ENCODE measurements at regions not wholly inside any gene's neighbourhood (a gene's known extent, or its start where the extent isn't known, plus 50 kb on each side); places are given as distances from the start of the nearest gene placed in this dataset.

GRCh38 chr5:159504106-159504856, 174.0 kb upstream of the IL12B start:
- Mint-ChIP-seq H3K9me3 (no peaks in the 10 kb centered on the region), H3K4me1 (ENCODE audit: low read depth) (no peaks in the 10 kb centered on the region), H3K27ac (no peak overlapping the region), H3K27me3 (ENCODE audit: low read depth) (peaks cover 14% of the 10 kb centered on the region), H3K36me3 (ENCODE audit: low read depth) (no peaks in the 10 kb centered on the region), H3K4me3 (no peak overlapping the region)
- DNase-seq (ENCODE audit: low spot score) = no peak

- H3K4me3 Mint-ChIP-seq = no peak overlapping the region
- H3K27me3 Mint-ChIP-seq (ENCODE audit: low read depth) = peaks cover 14% of the 10 kb centered on the region
- H3K36me3 Mint-ChIP-seq (ENCODE audit: low read depth) = no peaks in the 10 kb centered on the region
- H3K27ac Mint-ChIP-seq = no peak overlapping the region
- H3K4me1 Mint-ChIP-seq (ENCODE audit: low read depth) = no peaks in the 10 kb centered on the region
- DNase-seq (ENCODE audit: low spot score) = no peak
- no peaks in the 10 kb centered on the region for H3K9me3 Mint-ChIP-seq
Observed at GRCh38 chr5:159504857-159505304, 174.6 kb upstream of the IL12B start.

- Mint-ChIP-seq H3K27me3 (ENCODE audit: low read depth) (peaks cover 16% of the 10 kb centered on the region), H3K36me3 (ENCODE audit: low read depth) (no peaks in the 10 kb centered on the region), H3K27ac (no peak overlapping the region), H3K9me3 (no peaks in the 10 kb centered on the region), H3K4me3 (no peak overlapping the region), H3K4me1 (ENCODE audit: low read depth) (no peaks in the 10 kb centered on the region)
- no peak for DNase-seq (ENCODE audit: low spot score)
Observed at GRCh38 chr5:159507055-159507454, 176.8 kb upstream of the IL12B start.

GRCh38 chr5:159507661-159508060, 177.4 kb upstream of the IL12B start:
- no peaks in the 10 kb centered on the region for H3K4me1 Mint-ChIP-seq (ENCODE audit: low read depth)
- no peaks in the 10 kb centered on the region for H3K36me3 Mint-ChIP-seq (ENCODE audit: low read depth)
- peaks cover 17% of the 10 kb centered on the region for H3K27me3 Mint-ChIP-seq (ENCODE audit: low read depth)
- H3K27ac Mint-ChIP-seq = no peak overlapping the region
- H3K9me3 Mint-ChIP-seq = no peaks in the 10 kb centered on the region
- H3K4me3 Mint-ChIP-seq = no peak overlapping the region
- no peak for DNase-seq (ENCODE audit: low spot score)

- no peak overlapping the region for H3K4me3 Mint-ChIP-seq
- H3K27ac Mint-ChIP-seq = no peak overlapping the region
- no peaks in the 10 kb centered on the region for H3K9me3 Mint-ChIP-seq
- peaks cover 21% of the 10 kb centered on the region for H3K27me3 Mint-ChIP-seq (ENCODE audit: low read depth)
- DNase-seq (ENCODE audit: low spot score) = no peak
- H3K4me1 Mint-ChIP-seq (ENCODE audit: low read depth) = no peaks in the 10 kb centered on the region
- no peaks in the 10 kb centered on the region for H3K36me3 Mint-ChIP-seq (ENCODE audit: low read depth)
Observed at GRCh38 chr5:159508344-159508743, 178.1 kb upstream of the IL12B start.

- no peaks in the 10 kb centered on the region for H3K36me3 Mint-ChIP-seq (ENCODE audit: low read depth)
- no peak overlapping the region for H3K4me3 Mint-ChIP-seq
- H3K27ac Mint-ChIP-seq = no peak overlapping the region
- H3K27me3 Mint-ChIP-seq (ENCODE audit: low read depth) = peaks cover 21% of the 10 kb centered on the region
- DNase-seq (ENCODE audit: low spot score) = no peak
- H3K4me1 Mint-ChIP-seq (ENCODE audit: low read depth) = no peaks in the 10 kb centered on the region
- H3K9me3 Mint-ChIP-seq = no peaks in the 10 kb centered on the region
Observed at GRCh38 chr5:159509002-159509660, 178.8 kb upstream of the IL12B start.

- Mint-ChIP-seq H3K27me3 (ENCODE audit: low read depth) (peaks cover 17% of the 10 kb centered on the region), H3K9me3 (no peaks in the 10 kb centered on the region), H3K27ac (no peak overlapping the region), H3K4me3 (no peak overlapping the region), H3K36me3 (ENCODE audit: low read depth) (no peaks in the 10 kb centered on the region), H3K4me1 (ENCODE audit: low read depth) (no peaks in the 10 kb centered on the region)
- DNase-seq (ENCODE audit: low spot score) = no peak
Observed at GRCh38 chr5:159510282-159510681, 180.0 kb upstream of the IL12B start.

GRCh38 chr5:159511570-159511969, 181.3 kb upstream of the IL12B start:
- H3K27ac Mint-ChIP-seq = no peak overlapping the region
- DNase-seq (ENCODE audit: low spot score) = no peak
- H3K4me1 Mint-ChIP-seq (ENCODE audit: low read depth) = peaks cover 2% of the 10 kb centered on the region
- H3K27me3 Mint-ChIP-seq (ENCODE audit: low read depth) = peaks cover 14% of the 10 kb centered on the region
- no peak overlapping the region for H3K4me3 Mint-ChIP-seq
- H3K36me3 Mint-ChIP-seq (ENCODE audit: low read depth) = no peaks in the 10 kb centered on the region
- H3K9me3 Mint-ChIP-seq = no peaks in the 10 kb centered on the region

GRCh38 chr5:159512064-159512463, 181.8 kb upstream of the IL12B start:
- Mint-ChIP-seq H3K27ac (no peak overlapping the region), H3K36me3 (ENCODE audit: low read depth) (no peaks in the 10 kb centered on the region), H3K4me1 (ENCODE audit: low read depth) (peaks cover 2% of the 10 kb centered on the region), H3K4me3 (no peak overlapping the region), H3K9me3 (no peaks in the 10 kb centered on the region), H3K27me3 (ENCODE audit: low read depth) (peaks cover 13% of the 10 kb centered on the region)
- no peak for DNase-seq (ENCODE audit: low spot score)

- no peak for DNase-seq (ENCODE audit: low spot score)
- Mint-ChIP-seq H3K9me3 (no peaks in the 10 kb centered on the region), H3K4me1 (ENCODE audit: low read depth) (peaks cover 2% of the 10 kb centered on the region), H3K27me3 (ENCODE audit: low read depth) (peaks cover 12% of the 10 kb centered on the region), H3K27ac (no peak overlapping the region), H3K4me3 (no peak overlapping the region), H3K36me3 (ENCODE audit: low read depth) (no peaks in the 10 kb centered on the region)
Observed at GRCh38 chr5:159514229-159514810, 184.0 kb upstream of the IL12B start.

- no peaks in the 10 kb centered on the region for H3K36me3 Mint-ChIP-seq (ENCODE audit: low read depth)
- no peak overlapping the region for H3K4me3 Mint-ChIP-seq
- H3K27ac Mint-ChIP-seq = no peak overlapping the region
- peaks cover 2% of the 10 kb centered on the region for H3K4me1 Mint-ChIP-seq (ENCODE audit: low read depth)
- DNase-seq (ENCODE audit: low spot score) = no peak
- no peaks in the 10 kb centered on the region for H3K9me3 Mint-ChIP-seq
- H3K27me3 Mint-ChIP-seq (ENCODE audit: low read depth) = peaks cover 12% of the 10 kb centered on the region
Observed at GRCh38 chr5:159515197-159515596, 184.9 kb upstream of the IL12B start.

- DNase-seq (ENCODE audit: low spot score) = peak; percentile 62
- Mint-ChIP-seq H3K9me3 (no peaks in the 10 kb centered on the region), H3K27me3 (ENCODE audit: low read depth) (peaks cover 12% of the 10 kb centered on the region), H3K4me1 (ENCODE audit: low read depth) (peaks cover 2% of the 10 kb centered on the region), H3K36me3 (ENCODE audit: low read depth) (no peaks in the 10 kb centered on the region), H3K4me3 (no peak overlapping the region), H3K27ac (no peak overlapping the region)
Observed at GRCh38 chr5:159515909-159516415, 185.7 kb upstream of the IL12B start.

GRCh38 chr5:159518371-159518770, 188.1 kb upstream of the IL12B start:
- Mint-ChIP-seq H3K27ac (no peak overlapping the region), H3K4me1 (ENCODE audit: low read depth) (peaks cover 2% of the 10 kb centered on the region), H3K9me3 (no peaks in the 10 kb centered on the region), H3K4me3 (no peak overlapping the region), H3K27me3 (ENCODE audit: low read depth) (peaks cover 6% of the 10 kb centered on the region), H3K36me3 (ENCODE audit: low read depth) (no peaks in the 10 kb centered on the region)
- no peak for DNase-seq (ENCODE audit: low spot score)

- DNase-seq (ENCODE audit: low spot score) = no peak
- no peak overlapping the region for H3K27ac Mint-ChIP-seq
- peaks cover 2% of the 10 kb centered on the region for H3K4me1 Mint-ChIP-seq (ENCODE audit: low read depth)
- no peak overlapping the region for H3K4me3 Mint-ChIP-seq
- no peaks in the 10 kb centered on the region for H3K9me3 Mint-ChIP-seq
- H3K27me3 Mint-ChIP-seq (ENCODE audit: low read depth) = peaks cover 7% of the 10 kb centered on the region
- H3K36me3 Mint-ChIP-seq (ENCODE audit: low read depth) = no peaks in the 10 kb centered on the region
Observed at GRCh38 chr5:159519365-159519764, 189.1 kb upstream of the IL12B start.
